GM19023 (cell line): ENCODE measurements at regions not wholly inside any gene's neighbourhood (a gene's known extent, or its start where the extent isn't known, plus 50 kb on each side); places are given as distances from the start of the nearest gene placed in this dataset.
"Not testable (repeated sequence)": the region's sequence is repeated elsewhere in the genome, so short reads cannot be mapped to it uniquely, and the experiment has no call there.

Experiments
- ATAC-seq: cut with Tn5 transposase; IDR thresholded peaks from one replicate; pipeline ENCODE4 v1.9.1; 2021; ENCODE audit warnings: mild to moderate bottlenecking, moderate library complexity; ENCODE audit not compliant: unreplicated experiment

DNA sequence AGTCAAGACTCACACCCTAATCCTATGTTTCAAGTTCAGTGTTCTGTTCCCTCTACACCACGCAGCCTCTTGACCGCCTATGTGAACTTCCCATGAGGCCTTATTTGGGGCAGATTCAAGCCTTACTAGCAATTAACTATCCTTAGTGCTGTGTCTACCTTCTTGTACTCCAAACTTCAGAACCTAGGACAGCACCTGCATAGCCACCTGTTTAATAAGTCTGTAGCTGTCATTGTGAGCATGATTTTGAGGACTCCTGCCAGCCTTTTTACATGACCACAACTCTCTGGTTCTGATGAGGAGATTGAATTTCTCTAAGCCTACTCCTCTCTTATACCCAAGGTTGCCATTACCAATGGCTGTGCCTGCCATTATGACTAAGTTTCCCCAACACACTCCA, 50.8 kb upstream of the PCSK1 start:
- no peak for ATAC-seq

DNA sequence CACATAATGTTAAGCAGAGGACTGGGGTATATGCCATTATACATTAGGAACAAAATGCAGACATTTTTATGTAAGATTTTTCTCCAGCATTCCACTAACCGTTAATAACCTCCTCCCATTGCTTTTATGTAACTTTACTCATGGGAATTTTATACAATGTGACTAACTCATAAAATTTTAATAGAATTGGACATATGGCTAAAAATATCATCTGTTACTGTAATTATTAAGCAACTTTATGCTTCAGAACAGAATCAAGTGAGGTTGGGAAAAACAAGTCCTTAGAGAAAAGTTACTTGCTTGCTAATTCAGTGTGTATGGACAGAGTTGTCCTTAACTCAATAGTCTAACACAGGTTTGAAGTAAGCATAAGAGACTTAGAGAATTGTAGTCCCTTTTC, 54.8 kb upstream of the PCSK1 start:
- no peak for ATAC-seq

DNA sequence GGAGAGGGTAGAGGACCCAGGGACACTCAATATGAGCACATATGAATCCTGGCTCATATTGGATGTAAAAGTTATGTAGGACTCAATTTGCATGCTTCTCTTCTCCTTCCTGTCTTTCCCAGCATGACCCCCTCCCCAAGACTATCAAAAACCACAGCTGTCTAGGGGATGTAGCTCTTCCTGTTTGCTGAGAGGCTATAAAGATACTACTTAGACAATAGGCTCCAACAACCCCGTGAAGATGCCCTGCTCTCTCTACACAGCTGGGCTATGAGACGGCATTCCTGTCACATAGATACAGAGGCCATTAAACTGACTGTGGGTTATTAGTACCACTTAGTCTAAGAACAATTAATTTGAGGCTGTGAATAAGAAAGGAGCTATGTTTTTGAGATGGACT, 56.5 kb upstream of the PCSK1 start:
- ATAC-seq: no peak

DNA sequence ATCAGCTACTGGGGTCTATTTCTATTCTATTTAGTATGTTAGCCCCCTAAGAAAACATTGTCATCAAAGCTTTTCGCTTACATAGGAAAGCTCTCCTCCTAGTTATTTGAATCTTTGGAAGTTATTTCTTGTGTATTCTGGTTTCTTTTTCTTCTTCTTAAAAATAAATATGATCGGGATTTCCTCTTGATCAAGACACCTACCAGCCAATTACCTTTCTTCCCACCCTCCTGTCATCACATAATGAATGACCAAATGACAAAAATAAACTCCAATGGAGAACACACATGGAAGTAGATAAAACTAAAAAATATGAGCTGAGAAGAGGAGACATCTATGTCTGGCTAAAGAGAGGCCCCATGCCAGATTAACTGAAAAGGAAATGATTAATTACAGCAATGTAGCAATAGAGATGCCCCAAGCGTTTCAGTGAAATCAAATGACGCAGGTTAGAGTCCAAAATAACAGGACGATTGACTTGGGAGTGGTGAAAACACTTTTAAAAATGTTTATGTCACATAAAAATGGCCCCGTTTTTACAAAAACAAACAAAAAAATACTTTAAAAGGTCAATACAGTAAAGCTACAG, 59.5 kb upstream of the PCSK1 start:
- ATAC-seq: no peak

DNA sequence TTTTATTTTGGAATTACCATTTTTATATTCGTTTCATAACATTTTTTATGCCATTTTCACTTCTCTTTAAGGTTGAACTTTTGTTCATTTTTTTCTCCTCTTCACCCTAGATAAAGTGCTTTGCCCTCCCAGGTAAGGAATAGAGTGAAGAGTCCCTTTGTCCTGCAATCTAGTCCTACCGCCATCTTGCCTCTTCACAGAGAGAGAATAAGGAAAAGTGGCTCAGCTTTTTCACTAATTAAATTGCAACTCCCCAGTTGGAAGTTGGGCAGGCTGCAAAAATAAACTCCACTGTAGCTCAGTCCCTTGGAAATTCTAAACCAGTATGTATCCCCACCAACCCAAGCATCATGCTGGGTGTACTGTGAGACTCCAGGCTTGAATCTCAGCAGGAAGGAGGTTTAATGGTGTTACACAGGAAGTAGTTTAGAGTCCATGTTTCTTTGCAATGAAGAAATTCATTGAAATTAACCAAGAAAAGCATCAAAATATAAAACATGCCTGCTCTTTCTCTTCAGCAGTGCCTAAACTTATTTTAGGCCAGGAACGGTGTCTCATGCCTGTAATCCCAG, 60.3 kb upstream of the PCSK1 start:
- no peak for ATAC-seq

DNA sequence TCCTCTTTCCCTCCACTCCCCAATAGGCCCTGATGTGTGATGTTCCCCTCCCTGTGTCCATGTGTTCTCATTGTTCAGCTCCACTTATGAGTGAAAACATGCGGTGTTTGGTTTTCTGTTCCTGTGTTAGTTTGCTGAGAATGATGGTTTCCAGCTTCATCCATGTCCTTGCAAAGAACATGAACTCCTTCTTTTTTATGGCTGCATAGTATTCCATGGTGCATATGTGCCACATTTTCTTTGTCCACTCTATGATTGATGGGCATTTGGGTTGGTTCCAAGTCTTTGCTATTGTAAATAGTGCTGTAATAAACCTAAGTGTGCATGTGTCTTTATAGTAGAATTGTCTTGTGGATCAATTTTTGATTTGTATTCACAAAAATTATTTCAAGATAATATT, 62.4 kb upstream of the PCSK1 start:
- ATAC-seq: not testable (repeated sequence)

DNA sequence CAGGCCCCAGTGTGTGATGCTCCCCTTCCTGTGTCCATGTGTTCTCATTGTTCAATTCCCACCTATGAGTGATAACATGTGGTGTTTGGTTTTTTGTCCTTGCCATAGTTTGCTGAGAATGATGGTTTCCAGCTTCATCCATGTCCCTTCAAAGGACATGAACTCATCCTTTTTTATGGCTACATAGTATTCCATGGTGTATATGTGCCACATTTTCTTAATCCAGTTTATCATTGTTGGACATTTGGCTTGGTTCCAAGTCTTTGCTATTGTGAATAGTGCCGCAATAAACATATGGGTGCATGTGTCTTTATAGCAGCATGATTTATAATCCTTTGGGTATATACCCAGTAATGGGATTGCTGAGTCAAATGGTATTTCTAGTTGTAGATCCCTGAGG, 64.0 kb upstream of the PCSK1 start:
- ATAC-seq: not testable (repeated sequence)

DNA sequence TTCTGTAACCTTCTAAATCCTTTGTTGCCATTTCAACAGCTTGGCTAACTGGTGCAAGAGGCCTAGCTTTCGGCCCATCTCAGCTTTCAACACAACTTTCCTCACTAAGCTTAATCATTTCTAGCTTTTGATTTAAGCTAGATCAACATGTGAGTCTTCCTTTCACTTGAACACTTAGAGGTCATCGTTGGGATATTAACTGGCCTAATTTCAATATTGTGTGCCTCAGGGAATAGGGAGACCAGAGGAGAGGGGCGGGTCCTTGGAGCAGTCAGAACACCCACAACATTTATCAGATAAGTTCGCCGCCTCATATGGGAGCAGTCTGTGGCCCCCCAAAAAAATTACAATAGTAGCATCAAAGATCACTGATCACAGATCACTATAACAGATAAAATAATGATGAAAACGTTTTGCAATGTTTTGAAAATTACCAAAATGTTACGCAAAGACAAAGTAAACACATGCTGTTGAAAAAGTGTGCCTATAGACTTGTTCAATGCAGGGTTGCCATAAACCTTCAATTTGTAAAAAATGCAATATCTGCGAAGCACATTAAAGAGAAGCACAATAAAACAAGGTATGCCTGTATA, 66.8 kb upstream of the PCSK1 start:
- no peak for ATAC-seq

DNA sequence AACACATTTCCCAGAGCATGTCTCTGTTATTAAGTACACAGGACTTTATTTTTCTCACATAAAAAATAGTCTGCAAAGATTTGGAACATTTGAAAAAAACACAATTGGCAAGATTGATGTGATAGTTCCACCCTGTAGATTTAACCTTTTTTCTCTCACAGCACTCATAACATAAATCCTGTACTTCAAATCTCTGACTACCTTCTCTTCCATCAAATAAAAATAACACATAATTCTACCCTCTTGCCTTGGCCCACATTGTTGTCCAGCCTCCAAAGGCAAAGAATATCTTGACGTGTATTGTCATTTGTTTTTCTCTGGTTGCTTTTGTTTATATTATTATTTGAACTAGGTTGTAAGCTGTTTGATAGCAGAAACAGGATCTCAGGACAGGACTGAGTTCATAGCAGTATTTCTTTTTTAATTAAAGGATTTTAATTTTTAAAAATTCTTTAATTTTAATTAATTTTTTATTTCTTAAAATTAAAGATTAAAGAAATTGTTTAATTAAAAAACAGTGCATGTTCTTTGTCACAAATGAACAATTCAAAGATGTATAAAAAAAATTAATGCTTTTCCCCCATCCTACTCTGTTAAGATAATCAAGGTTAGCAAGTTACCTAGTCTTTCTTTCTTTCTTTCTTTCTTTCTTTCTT, 69.1 kb upstream of the PCSK1 start:
- ATAC-seq: no peak

DNA sequence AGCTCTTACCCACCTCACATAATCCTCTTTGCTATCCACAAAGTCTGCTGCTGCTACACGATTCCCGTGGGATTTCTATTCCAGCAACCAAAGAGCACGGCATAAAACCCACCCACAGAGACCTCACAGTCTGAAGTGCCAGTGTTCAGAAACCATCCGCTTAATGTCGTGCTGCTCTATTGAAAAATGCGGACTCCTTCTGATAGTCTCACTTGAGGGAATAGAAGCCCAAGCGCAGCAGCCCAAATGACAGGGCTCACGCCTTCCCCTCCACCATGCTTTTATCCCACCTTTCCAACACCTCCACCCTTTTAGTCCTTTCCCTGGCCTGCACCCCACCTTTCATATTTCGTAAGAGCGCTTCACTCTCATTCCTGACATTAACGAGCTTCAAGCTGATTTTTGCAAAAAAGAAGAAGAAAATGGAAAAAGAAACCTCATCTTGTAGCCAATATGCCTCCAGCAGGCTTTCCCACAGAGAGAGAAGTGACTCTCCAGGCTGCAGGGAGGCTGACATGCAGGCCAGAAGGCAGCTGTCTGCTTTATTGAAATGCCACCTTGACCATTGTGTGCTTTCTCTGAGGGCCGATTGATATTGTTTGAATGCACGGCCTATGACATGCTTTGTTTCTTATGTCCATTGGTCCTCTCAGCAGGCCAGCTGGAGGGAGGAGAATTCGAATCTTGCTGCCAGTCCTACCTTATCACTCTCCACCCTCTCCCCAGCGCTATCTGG, 70.6 kb upstream of the PCSK1 start:
- ATAC-seq: no peak

DNA sequence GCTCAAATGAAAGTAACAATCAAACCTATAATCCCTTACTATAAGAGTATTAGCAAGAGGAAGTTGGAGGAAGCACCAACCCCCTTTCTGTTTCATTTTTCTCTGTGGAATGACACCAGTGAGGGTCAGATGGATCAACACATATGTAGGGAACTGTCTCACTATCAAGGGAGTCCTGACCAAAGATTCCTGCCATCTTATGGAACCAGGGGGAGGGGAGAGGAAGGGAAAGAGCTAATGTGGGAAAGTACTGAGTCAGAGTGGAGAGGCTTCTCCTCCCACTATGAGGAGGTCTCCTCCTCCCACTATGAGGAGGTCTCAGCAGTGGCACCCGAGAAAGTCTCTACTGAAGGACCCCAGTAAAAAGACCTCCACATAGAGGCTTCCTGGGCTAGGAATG, 73.3 kb upstream of the PCSK1 start:
- no peak for ATAC-seq

DNA sequence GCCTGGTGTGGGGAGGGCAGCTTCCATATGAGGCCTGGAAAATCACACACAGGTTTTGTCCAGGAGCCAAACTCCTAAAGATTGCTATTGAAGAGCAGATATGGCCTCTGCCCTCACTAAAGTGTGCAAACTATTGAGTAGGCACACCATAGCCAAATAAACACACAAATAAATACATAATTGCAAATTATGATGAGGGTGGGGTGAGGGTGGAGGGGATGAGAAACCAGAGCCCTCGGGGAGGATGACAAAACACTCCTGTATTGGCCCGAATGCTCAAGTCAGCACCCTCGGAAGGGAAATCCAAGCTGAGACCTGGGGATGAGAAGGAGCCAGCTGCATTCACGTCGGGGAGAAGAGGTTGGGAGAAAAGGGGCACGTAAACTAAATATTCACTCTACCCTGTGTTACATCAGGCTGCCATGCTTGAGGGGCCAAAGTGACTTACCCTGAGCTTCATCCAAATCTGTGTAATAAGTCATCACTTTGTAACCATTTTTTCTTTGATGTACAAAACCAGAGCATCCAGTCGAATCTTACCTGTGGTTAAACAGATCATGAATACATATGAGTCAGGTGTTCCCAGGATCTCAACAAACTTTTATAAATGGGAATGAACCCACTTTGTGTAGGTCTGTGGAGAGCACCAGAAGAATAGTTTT, 73.9 kb upstream of the PCSK1 start:
- ATAC-seq: no peak

DNA sequence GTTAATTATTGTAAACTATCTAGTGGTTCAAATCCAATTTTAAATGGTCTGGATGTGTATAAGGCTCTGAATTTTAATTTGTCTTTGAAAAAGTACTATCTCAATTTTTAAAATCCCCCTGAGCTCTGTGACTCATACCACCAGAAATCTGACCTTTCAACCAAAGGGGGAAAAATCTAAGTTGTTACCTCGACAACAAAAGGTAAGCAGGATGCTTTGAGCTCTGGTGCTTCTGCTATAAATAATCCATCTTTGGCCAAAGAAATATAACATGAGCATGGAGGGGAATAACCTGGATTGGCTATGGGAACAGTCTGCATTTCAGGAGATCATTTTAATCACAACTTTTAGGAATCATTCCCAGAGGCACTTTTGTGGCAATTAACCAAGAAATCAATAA, 76.3 kb upstream of the PCSK1 start:
- no peak for ATAC-seq

DNA sequence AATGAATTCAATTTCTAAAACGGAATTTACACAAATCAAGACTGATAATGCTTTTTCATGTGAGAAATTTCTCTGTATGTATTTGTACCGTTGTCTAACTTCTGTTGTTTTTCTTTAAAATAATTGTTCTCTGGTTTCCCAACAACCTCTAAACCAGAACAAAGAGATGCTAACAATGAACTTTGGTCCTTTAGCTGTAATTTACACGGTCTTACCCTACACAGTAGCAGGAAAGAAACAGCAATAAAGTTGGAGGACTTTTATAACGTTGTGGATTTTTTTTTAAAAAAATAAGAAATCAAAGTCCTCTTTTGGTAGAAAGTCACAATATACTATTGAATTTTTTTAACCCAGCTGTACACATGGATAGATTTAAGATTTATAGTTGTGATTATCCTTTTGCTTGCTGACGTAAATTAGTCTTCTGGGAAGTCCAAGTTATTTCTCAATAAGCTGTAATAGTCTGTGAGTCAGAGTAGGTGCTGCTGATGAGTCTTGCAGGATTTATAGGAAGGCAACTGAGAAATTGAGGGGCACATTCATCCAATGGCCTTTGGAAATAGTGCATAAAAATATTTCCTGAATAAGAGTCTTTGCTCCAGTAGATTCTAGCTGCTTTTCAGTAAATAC, 76.8 kb upstream of the PCSK1 start:
- ATAC-seq: no peak

DNA sequence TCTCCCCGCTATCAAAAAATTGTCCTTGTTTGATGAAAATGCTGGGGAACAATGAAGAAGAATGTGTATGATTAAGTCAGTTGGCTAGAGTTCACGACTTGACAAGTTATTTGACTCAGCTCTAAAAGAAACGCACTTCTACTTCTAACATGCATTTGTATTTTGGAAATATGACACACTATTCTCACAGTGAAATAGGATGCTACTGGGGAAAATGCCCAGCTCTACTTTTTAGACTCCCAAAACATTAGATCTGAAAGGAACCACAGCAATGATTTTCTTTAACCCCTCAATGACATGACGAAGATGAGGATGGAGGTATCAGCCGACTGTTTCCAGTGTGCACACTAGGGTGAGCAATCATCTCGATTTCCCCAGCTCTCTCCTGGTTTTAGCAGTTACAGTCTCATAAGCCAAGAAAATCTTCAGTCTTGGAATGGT, 83.6 kb upstream of the PCSK1 start:
- ATAC-seq: no peak

DNA sequence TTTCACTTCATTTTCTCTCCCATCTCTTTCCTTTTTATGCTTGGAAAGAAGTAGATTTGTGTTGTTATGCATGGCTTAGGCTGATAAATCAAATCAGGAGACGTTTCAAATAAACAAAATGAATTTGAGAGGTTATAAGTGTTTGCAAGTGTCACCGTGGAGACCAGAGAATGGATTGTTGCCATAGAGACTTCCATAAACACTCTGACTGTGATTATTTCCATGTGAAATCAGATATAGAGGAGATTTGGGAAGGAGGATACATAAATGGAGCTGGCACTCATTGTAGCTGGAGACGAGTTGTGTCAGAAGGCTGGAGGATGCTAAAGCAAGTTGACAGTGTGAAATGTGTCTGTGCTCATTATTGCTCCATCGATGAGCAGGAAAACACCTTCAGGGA, 84.2 kb upstream of the PCSK1 start:
- ATAC-seq: no peak

DNA sequence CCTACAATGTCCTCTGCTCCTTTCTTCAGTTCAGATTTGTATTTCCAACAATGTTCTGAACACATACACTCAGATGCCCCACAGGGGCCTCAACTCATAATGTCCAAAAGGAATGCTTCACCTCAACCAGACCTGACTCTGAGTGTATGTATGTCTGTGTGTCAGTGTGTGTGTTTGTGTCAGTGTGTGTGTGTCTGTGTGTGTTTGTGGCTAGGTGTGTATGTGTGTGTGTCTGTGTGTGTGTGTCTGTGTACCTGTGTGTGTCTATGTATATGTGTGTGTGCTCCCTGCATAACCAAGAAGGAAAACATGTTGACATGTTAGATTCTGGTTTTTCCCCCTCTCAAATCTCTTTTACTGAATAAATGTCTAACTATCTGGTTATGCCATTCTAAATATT, 87.3 kb upstream of the PCSK1 start:
- no peak for ATAC-seq

DNA sequence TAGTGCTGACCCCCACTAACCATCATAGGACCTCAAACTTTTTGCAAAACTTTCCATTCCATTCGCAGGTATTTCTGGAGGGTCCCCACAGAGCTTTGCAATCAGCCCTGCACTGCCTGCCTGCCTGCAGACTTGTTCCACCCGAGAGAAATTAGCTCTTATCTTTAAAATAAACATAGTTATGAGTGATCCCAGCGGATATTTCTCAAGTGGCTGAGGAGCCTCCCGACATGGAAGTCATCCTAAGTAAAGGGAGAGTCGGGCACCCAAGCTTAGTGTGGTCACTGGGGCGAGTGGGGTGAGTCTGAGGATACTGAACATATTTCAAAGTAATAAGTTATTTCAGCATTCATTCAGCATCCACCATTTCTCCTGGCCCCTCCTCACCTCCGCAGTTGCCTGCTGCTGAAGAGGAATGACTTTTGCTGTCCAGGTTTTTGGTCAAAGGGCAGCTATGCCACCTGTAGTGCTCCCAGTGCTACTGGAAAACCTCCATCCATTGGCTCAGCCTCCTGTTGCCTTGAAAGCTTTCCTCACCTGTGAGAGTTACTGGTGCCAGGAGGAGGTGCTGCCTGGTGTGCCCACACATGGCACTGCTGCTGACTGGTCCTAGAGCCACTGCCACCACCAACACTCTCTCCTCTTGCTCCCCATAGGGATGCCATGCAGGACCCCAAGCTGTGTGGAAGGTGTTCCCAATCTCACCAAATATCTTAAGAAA, 89.7 kb upstream of the PCSK1 start:
- no peak for ATAC-seq

DNA sequence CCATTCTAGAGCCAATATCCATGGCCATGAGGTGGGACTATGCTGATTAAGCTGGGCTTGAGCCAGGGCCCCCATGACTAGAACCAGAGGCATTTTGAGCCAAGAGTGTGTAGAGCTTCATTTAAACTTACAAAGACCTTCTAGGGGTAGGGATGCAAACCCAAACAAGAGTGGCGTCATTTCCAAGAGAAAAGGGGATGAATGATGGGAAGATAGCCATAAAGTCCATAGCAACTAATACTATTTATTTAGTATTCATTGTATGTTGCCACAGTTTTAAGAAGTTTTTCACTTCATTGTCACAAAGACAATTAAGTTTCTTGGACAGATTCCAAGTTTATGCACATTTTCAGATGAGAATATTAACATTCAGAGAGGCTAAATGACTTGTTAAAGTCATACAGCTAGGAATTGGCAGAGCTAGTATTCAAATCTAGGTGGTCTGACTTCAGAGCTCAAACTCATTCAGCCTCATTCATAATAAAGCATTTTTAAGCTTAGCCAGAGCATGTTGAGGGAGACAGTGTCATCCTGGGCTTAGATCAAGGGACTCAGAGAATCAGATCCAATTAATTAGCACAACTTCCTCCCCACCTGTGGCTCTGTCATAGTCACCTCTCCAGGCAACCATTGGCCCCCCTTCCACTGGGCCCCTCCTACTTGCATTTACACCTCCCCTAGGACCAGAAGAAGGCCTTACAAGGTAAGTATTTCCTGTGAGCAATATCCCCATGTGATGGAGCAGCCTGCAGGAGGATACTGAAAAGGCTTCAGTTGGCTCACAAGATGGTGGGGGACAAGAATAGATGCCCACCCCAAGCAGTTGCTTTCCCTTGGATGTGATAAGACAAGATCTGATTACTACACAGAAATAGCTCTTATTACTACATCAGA, 95.0 kb upstream of the PCSK1 start:
- ATAC-seq: no peak
